ENCODE measurements at regions not wholly inside any gene's neighbourhood (a gene's known extent, or its start where the extent isn't known, plus 50 kb on each side); places are given as distances from the start of the nearest gene placed in this dataset.
"Not testable (repeated sequence)": the region's sequence is repeated elsewhere in the genome, so short reads cannot be mapped to it uniquely, and the experiment has no call there.

DNA sequence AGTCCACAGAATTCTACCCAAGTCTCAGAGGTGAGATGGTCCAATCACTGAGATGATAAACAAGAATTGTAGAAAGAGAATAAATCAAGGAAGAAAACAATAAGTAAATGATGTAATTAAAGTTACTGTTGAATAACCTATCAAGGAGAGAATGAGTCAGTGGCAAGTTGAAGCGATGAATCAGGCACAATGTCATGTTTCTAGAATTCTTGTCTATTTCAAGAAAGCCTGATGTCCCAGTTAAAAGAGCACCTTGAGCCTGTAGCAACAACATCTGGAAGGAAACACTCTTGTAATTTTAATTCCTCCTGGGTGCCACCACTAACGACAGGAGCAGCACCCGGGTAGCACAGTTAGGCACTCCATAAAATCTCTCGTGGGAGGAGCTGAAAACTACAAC is 67.9 kb upstream of the SLC35C1 start:
- Mint-ChIP-seq H3K27me3 (ENCODE audit: low read depth) (peaks cover 10% of the 10 kb centered on the region), H3K4me3 (no peak overlapping the region), H3K9me3 (peaks cover 2% of the 10 kb centered on the region), H3K27ac (ENCODE audit: unreplicated experiment) (no peak overlapping the region), H3K36me3 (ENCODE audit: low read depth) (peaks cover 2% of the 10 kb centered on the region), H3K4me1 (peaks cover 4% of the 10 kb centered on the region)
- no peak for TF ChIP-seq CTCF (conservative IDR thresholded peaks at IDR 0.05)
- no peak for DNase-seq (ENCODE audit: low read depth, low spot score)

DNA sequence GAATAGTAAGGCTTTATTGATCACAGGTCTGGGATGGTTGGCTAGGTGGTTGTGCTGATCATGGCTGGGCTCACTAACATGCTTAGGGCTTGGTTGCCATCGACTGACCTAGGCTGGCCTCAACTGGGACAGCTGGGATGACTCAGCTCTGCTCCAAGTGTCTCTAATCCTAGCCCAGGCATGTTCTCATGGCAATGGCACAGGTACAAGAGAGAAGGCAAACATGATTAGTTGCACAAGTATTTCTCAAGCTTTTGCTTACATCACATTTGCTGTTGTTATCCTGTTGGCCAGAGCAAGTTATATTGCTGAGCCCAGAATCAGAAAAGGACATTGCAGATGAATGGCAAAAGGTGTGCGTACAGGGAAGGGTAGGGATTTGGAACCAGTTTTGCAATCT is 68.5 kb upstream of the SLC35C1 start:
- Mint-ChIP-seq H3K4me3 (no peak overlapping the region), H3K4me1 (peaks cover 4% of the 10 kb centered on the region), H3K36me3 (ENCODE audit: low read depth) (peaks cover 2% of the 10 kb centered on the region), H3K9me3 (peaks cover 2% of the 10 kb centered on the region), H3K27ac (ENCODE audit: unreplicated experiment) (no peak overlapping the region), H3K27me3 (ENCODE audit: low read depth) (peaks cover 10% of the 10 kb centered on the region)
- TF ChIP-seq CTCF (conservative IDR thresholded peaks at IDR 0.05): no peak
- no peak for DNase-seq (ENCODE audit: low read depth, low spot score)

DNA sequence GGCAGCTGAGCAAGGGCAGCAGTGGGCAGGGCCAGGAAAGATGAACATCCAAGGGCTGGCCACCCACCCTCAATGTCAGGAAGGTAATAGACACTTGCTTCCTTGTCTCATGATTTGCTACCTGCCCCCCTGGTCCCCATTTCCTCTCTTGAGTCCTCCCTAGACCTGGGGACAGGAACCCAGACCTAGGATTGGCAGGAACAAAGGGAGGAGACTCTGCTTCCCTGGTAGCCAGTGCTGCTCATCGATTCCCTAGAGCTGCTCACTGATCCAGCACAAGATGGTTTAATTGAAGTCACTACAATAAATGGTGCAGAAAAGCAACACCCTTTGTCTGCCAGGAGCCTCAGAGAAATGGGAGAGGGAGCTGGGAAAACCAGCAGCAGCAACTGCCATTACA is 67.8 kb upstream of the CHST1 start:
- DNase-seq (ENCODE audit: low read depth, low spot score): no peak
- Mint-ChIP-seq H3K4me1 (peaks cover 4% of the 10 kb centered on the region), H3K27ac (ENCODE audit: unreplicated experiment) (no peak overlapping the region), H3K36me3 (ENCODE audit: low read depth) (no peaks in the 10 kb centered on the region), H3K9me3 (no peaks in the 10 kb centered on the region), H3K27me3 (ENCODE audit: low read depth) (peaks cover 8% of the 10 kb centered on the region), H3K4me3 (no peak overlapping the region)
- TF ChIP-seq CTCF (conservative IDR thresholded peaks at IDR 0.05): no peak

DNA sequence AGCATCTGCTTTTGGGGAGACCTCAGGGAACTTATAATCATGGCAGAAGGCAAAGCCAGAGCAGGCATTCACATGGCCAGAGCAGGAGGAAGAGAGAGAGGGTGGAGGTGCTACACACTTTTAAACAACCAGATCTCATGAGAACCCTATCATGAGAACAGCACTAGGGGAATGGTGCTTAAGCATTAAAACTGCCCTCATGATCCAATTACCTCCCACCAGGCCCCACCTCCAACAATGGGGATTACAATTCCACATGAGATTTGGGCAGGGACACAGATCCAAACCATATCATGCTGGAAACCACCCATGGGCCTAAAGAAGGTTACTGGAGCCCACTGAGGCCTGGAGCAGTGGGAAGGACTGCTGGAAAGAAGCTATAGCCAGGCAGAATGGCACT is 66.9 kb upstream of the CHST1 start:
- no peaks in the 10 kb centered on the region for H3K36me3 Mint-ChIP-seq (ENCODE audit: low read depth)
- peaks cover 4% of the 10 kb centered on the region for H3K4me1 Mint-ChIP-seq
- H3K27me3 Mint-ChIP-seq (ENCODE audit: low read depth): peaks cover 11% of the 10 kb centered on the region
- no peak for DNase-seq (ENCODE audit: low read depth, low spot score)
- H3K4me3 Mint-ChIP-seq: no peak overlapping the region
- no peaks in the 10 kb centered on the region for H3K9me3 Mint-ChIP-seq
- no peak for TF ChIP-seq CTCF (conservative IDR thresholded peaks at IDR 0.05)
- peak overlapping the region; percentile 24 for H3K27ac Mint-ChIP-seq (ENCODE audit: unreplicated experiment)

- not testable (repeated sequence) for DNase-seq (ENCODE audit: low read depth, low spot score); H3K4me1 Mint-ChIP-seq; H3K36me3 Mint-ChIP-seq (ENCODE audit: low read depth); H3K9me3 Mint-ChIP-seq; H3K27ac Mint-ChIP-seq (ENCODE audit: unreplicated experiment); H3K4me3 Mint-ChIP-seq
- H3K27me3 Mint-ChIP-seq (ENCODE audit: low read depth): peaks cover 15% of the 10 kb centered on the region
Measured at GRCh38 chr11:45731171-45731570, 65.7 kb upstream of the CHST1 start.

DNA sequence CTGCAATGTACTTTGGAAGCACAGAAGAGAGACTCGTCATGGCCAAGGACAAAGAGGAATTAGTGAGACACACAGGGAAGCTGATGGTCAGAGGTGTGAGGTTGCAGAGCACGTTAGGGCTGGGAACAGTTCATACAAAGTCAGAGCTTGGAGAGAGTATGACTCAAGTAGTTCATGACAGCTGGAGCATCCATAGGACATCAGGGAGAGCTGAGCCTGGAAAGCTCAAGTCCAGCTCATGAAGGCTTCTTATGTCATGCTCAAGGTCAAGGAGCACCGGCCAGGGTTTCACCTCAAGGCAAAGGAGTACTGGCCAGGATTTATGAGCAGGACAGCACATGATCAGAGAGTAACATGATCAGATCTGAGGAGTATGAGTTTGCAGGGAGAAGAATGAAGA is 64.6 kb upstream of the CHST1 start:
- H3K4me1 Mint-ChIP-seq: peaks cover 4% of the 10 kb centered on the region
- H3K36me3 Mint-ChIP-seq (ENCODE audit: low read depth): no peaks in the 10 kb centered on the region

More for the DNA sequence above, 64.6 kb upstream of the CHST1 start:
- Mint-ChIP-seq H3K27me3 (ENCODE audit: low read depth) (peaks cover 15% of the 10 kb centered on the region), H3K4me3 (no peak overlapping the region), H3K9me3 (no peaks in the 10 kb centered on the region), H3K27ac (ENCODE audit: unreplicated experiment) (no peak overlapping the region)
- no peak for DNase-seq (ENCODE audit: low read depth, low spot score)
- TF ChIP-seq CTCF (conservative IDR thresholded peaks at IDR 0.05): no peak
